Right cardiac atrium (tissue), 5 donors: ENCODE measurements at regions not wholly inside any gene's neighbourhood (a gene's known extent, or its start where the extent isn't known, plus 50 kb on each side); places are given as distances from the start of the nearest gene placed in this dataset.
"Not testable (repeated sequence)": the region's sequence is repeated elsewhere in the genome, so short reads cannot be mapped to it uniquely, and the experiment has no call there.

Experiments used
- ATAC-seq, 2 donors: fragments of 200-7000 bp; cut with Tn5 transposase; one replicate each; pipeline versions ENCODE4 v1.8.0 to v1.9.1; 2020; ENCODE audit warnings: moderate library complexity in 2 of 2, mild to moderate bottlenecking in 1 of 2
- DNase-seq, 3 donors: peaks; one replicate each; pipeline ENCODE4 v3.0.0-alpha.2; 2020
- H3K27ac ChIP-seq: one replicate; pipeline ENCODE4 v1.5.1; 2013; ENCODE audit warnings: mild to moderate bottlenecking, low read length, control low read depth, moderate library complexity
- H3K27me3 ChIP-seq: one replicate; pipeline ENCODE4 v1.6.1; 2013; ENCODE audit not compliant: control insufficient read depth, insufficient read depth
- H3K4me1 ChIP-seq: one replicate; pipeline ENCODE4 v1.6.1; 2013; ENCODE audit warnings: low read length; ENCODE audit not compliant: control insufficient read depth, insufficient read depth
- H3K4me3 ChIP-seq: one replicate; pipeline ENCODE4 v1.5.1; 2013; ENCODE audit warnings: low read length, control low read depth
- H3K9me3 ChIP-seq: one replicate; pipeline ENCODE4 v1.6.1; 2013; ENCODE audit warnings: low read length; ENCODE audit not compliant: control insufficient read depth
- WGBS: extraction: QIAGEN DNeasy Blood & Tissue Kit; methylation state at CpG from one replicate; pipeline ENCODE4 v1.1.7; 2013; 5-methylcytosine and 5-hydroxymethylcytosine counted together
- intact Hi-C, 4 donors: fragments of 100-400 bp; cut with DNase I; formaldehyde crosslinking; loops; one replicate each; pipeline versions ENCODE4 v1.11.0 to v1.14.0; 2022 to 2023
- donor health status: healthy with polysubstance abuse.
- donor health status: DM: no; HTN: yes; CAD: no.
- donor health status: DM: no; HTN: no; CAD: no.
- donor health status: DM: no; HTN: yes; CAD: no; lungs with severe emphysema.
- donor health status: DM: yes; HTN: yes; CAD: no.

- WGBS, result 76% methylated on average over 4 of the region's 4 CpGs
- no peaks in the 10 kb centered on the region for H3K9me3 ChIP-seq
- no peaks in the 10 kb centered on the region for H3K27me3 ChIP-seq
- no peak for DNase-seq
- no peak overlapping the region for H3K27ac ChIP-seq
- no peak for ATAC-seq
- intact Hi-C loops, result no loop called here
- H3K4me3 ChIP-seq, result no peak overlapping the region
- H3K4me1 ChIP-seq, result no peaks in the 10 kb centered on the region
Measured at GRCh38 chr6:113363048-113363798, 493.9 kb upstream of the MARCKS start.

GRCh38 chr6:113363866-113364265 lies 493.3 kb upstream of the MARCKS start:
- DNase-seq (no peak), ATAC-seq (no peak)
- H3K27ac ChIP-seq, result no peak overlapping the region
- intact Hi-C loops, result no loop called here
- no peaks in the 10 kb centered on the region for H3K4me1 ChIP-seq
- no peak overlapping the region for H3K4me3 ChIP-seq
- no peaks in the 10 kb centered on the region for H3K27me3 ChIP-seq
- no peaks in the 10 kb centered on the region for H3K9me3 ChIP-seq

GRCh38 chr6:113364766-113365165 lies 492.4 kb upstream of the MARCKS start:
- no peak for DNase-seq
- no peak for ATAC-seq
- H3K9me3 ChIP-seq, result no peaks in the 10 kb centered on the region
- H3K4me1 ChIP-seq, result no peaks in the 10 kb centered on the region
- H3K4me3 ChIP-seq, result no peak overlapping the region
- H3K27me3 ChIP-seq, result no peaks in the 10 kb centered on the region
- no peak overlapping the region for H3K27ac ChIP-seq
- intact Hi-C loops, result no loop called here
- 93% methylated on average over 3 of the region's 3 CpGs for WGBS

DNA sequence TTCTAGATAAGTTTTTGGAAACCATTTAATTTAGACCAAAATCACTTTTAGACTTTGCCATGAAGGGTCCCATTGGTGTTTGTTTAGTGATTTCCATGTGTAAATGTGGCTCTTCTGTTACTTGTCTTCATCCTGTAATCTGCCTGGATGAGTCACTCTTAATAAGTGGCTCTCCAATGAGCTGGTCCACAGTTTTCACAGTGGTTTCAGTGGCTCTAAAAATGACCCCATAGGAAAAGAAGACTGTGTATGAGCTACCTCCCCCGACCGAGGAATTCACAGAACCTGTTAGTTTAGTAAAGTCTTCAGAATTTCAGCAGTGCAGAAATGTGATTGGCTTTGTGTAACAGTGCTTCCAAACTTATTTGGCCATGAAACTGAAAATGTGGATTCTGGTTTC lies 492.0 kb upstream of the MARCKS start:
- ATAC-seq (no peak), DNase-seq (no peak)
- H3K27me3 ChIP-seq, result no peaks in the 10 kb centered on the region

GRCh38 chr6:113366505-113366904 lies 490.6 kb upstream of the MARCKS start:
- ATAC-seq (no peak), DNase-seq (no peak)
- no peak overlapping the region for H3K27ac ChIP-seq
- no peaks in the 10 kb centered on the region for H3K9me3 ChIP-seq
- WGBS, result 86% methylated on average over 3 of the region's 3 CpGs
- no peak overlapping the region for H3K4me3 ChIP-seq
- H3K27me3 ChIP-seq, result no peaks in the 10 kb centered on the region
- intact Hi-C loops, result no loop called here
- no peaks in the 10 kb centered on the region for H3K4me1 ChIP-seq

More for the DNA sequence above, 492.0 kb upstream of the MARCKS start:
- H3K4me3 ChIP-seq, result no peak overlapping the region
- intact Hi-C loops, result no loop called here
- no peaks in the 10 kb centered on the region for H3K4me1 ChIP-seq
- H3K9me3 ChIP-seq, result no peaks in the 10 kb centered on the region
- no peak overlapping the region for H3K27ac ChIP-seq
- WGBS, result 91% methylated on average over 2 of the region's 2 CpGs

GRCh38 chr6:113370508-113371502 lies 486.3 kb upstream of the MARCKS start:
- Histone ChIP-seq H3K27ac (no peak overlapping the region), H3K4me1 (no peaks in the 10 kb centered on the region), H3K4me3 (no peak overlapping the region), H3K27me3 (no peaks in the 10 kb centered on the region), H3K9me3 (no peaks in the 10 kb centered on the region)
- ATAC-seq, result no peak
- intact Hi-C loops, result no loop called here
- WGBS, result 96% methylated on average over 5 of the region's 5 CpGs
- DNase-seq, result no peak

DNA sequence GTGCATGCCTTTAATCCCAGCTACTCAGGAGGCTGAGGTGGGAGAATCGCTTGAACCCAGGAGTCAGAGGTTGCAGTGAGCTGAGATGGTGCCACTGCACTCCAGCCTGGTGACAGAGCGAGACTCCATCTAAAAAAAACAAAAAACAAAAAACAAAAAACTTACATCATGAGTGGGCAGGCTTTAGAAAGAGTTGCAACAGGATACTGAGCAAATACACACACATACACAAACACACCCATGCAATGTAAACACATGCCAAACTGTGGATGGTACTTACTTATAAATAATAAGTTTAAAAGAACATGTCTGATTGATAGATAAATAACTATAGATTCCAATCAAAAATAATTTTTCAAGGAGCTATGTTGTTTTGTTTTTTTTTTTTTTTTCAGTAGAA lies 481.7 kb upstream of the MARCKS start:
- H3K4me3 ChIP-seq, H3K4me1 ChIP-seq, H3K27ac ChIP-seq, ATAC-seq, H3K9me3 ChIP-seq, DNase-seq, intact Hi-C loops, H3K27me3 ChIP-seq: not testable (repeated sequence)
- WGBS, result 95% methylated on average over 2 of the region's 2 CpGs

DNA sequence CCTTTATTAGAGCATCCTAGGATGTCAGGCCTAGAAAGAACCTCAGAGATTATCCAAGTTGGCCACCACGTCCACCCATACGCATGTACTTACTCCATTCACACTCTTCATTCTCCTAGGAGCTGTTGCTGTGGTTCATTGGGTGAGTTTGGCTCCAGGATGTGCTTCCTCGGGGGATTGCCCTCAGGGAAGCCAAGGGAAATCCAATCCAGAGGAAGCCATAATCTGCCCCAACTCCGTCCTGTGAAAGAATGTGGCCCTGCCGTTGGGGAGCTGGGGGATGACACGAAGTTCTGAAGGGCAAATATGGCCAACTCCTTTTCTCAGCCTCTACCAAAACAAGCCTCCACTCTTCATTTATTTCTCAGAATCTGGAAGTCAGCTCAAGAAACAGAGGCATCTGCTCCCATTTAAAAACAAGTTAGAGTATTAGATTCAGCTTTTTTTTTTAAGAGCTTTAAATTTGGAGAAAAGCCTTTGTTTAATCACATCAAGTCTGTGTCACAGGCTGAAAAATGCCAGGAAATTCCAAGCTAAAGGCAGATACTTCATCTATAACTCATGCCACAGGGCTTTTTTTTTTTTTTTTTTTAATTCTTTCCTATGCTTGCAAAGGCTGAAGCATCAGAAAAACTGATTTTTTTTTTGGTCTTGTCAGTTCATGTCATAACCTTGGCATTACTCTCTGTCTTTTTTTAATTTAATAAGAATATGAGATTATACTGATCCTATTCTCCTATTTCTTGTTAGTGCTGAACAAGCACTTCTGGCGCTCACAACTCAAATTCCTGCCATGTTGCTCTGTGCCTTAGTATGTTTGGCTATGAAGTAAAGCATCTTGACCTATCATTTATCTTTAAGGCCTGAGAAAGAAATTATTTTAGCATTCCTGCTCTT lies 480.9 kb upstream of the MARCKS start:
- no peaks in the 10 kb centered on the region for H3K9me3 ChIP-seq
- 65% methylated on average over 7 of the region's 7 CpGs for WGBS
- no peak overlapping the region for H3K27ac ChIP-seq
- no peak for ATAC-seq
- H3K4me3 ChIP-seq, result no peak overlapping the region
- no peak for DNase-seq
- no peaks in the 10 kb centered on the region for H3K4me1 ChIP-seq
- intact Hi-C loops, result no loop called here
- no peaks in the 10 kb centered on the region for H3K27me3 ChIP-seq

GRCh38 chr6:113376847-113377165 lies 480.3 kb upstream of the MARCKS start:
- no peak for ATAC-seq
- H3K4me3 ChIP-seq, result no peak overlapping the region
- no peaks in the 10 kb centered on the region for H3K27me3 ChIP-seq
- H3K27ac ChIP-seq, result no peak overlapping the region
- H3K9me3 ChIP-seq, result no peaks in the 10 kb centered on the region
- H3K4me1 ChIP-seq, result no peaks in the 10 kb centered on the region
- DNase-seq, result no peak
- intact Hi-C loops, result no loop called here
- WGBS, result 81% methylated on average over 1 of the region's 1 CpG

DNA sequence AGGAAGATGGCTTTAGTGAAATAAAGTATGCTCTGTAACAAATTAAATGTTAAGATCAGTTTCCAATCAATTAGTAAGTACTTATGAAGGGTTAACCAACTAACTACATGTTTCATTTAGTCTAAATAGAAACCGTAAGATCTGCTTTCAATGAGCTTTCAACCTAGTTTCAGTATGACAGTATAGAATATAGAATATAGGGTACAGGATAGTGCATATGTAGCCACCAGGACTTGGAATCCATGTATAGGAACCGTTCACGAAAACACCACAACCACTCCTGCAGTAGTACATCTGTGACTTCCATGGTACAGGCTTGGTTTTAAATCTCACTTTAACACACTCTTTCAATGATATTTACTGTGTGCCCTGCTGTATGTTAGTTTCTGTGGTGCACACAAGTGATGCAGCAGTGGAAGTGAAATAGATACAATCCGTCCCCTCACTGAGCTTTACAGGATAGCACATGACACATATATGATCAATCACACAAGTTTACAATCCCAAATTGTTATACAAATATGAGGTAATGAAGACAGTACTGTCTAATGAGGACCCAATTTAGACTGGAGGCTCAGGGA lies 479.7 kb upstream of the MARCKS start:
- whole genome bisulfite sequencing, result 93% methylated on average over 4 of the region's 4 CpGs
- Histone ChIP-seq H3K4me3 (no peak overlapping the region), H3K4me1 (no peaks in the 10 kb centered on the region), H3K27ac (no peak overlapping the region), H3K27me3 (no peaks in the 10 kb centered on the region), H3K9me3 (no peaks in the 10 kb centered on the region)
- ATAC-seq, result no peak
- intact Hi-C loops, result no loop called here
- no peak for DNase-seq
